Mammary epithelial cell (primary cell): ENCODE measurements at regions not wholly inside any gene's neighbourhood (a gene's known extent, or its start where the extent isn't known, plus 50 kb on each side); places are given as distances from the start of the nearest gene placed in this dataset.

Experiments
- CTCF ChIP-seq, 2 donors: IDR thresholded peaks in 1 of 2; conservative IDR thresholded peaks in 1 of 2; 2 replicates each; pipeline ENCODE4 v1.5.1; 2011 to 2012; ENCODE audit warnings: inconsistent platforms in 2 of 2, low read length in 2 of 2, mild to moderate bottlenecking in 2 of 2, control low read depth in 1 of 2, low read depth in 1 of 2; ENCODE audit not compliant: insufficient read depth in 1 of 2; ENCODE audit errors: extremely low read depth in 1 of 2
- EZH2 ChIP-seq: IDR thresholded peaks from 2 replicates; pipeline ENCODE4 v1.6.1; 2012; ENCODE audit warnings: low read length, inconsistent platforms, borderline replicate concordance

GRCh38 chr1:30272277-30273020 is 450.9 kb downstream of the MATN1 start:
- TF ChIP-seq CTCF (conservative IDR thresholded peaks at IDR 0.05 in 1 of 2, IDR thresholded peaks at IDR 0.05 in 1 of 2; ENCODE audit: extremely low read depth in 1 of 2, insufficient read depth in 1 of 2, low read depth in 1 of 2, low read length in 2 of 2) (no peak), EZH2 (no peak)
